ENCODE measurements at regions not wholly inside any gene's neighbourhood (a gene's known extent, or its start where the extent isn't known, plus 50 kb on each side); places are given as distances from the start of the nearest gene placed in this dataset.

DNA sequence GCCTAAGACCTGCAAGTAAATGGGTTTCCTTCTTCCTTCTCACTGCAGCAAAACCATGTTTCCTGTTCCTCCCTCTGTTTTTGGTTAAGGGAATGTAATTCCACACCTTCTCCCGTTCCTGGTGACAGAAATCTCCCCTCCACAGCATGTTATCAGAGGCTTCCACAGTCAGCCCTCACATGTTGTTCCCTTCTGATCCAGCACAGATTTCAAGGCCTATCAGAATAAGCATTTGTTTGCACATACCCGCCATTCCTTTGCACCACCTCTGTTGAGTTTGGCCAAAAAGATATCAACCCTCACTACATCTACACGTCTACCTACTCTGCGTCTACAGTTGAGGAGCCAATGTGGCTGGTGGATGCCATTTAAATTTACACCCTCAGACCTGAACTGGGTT is 113.9 kb upstream of the GRM7 start (continued):
- peak; percentile 57; the same call in 1 of the 2 replicates for TF ChIP-seq MTA2 (IDR thresholded peaks at IDR 0.05; ENCODE audit: low read depth)
- no peak for TF ChIP-seq RBBP5 (IDR thresholded peaks at IDR 0.05; ENCODE audit: borderline replicate concordance, insufficient read depth, low read length, poor library complexity, severe bottlenecking)
- no peak for TF ChIP-seq POLR2B (IDR thresholded peaks at IDR 0.05; ENCODE audit: low read depth, partially characterized antibody)
- no peak for TF ChIP-seq ZNF232 (CRISPR knock-in tag; IDR thresholded peaks at IDR 0.05)
- TF ChIP-seq NR2C2 (CRISPR knock-in tag; IDR thresholded peaks at IDR 0.05): no peak
- no peak for TF ChIP-seq NR2C2 (tag; IDR thresholded peaks at IDR 0.05)
- TF ChIP-seq, protein P1, sequence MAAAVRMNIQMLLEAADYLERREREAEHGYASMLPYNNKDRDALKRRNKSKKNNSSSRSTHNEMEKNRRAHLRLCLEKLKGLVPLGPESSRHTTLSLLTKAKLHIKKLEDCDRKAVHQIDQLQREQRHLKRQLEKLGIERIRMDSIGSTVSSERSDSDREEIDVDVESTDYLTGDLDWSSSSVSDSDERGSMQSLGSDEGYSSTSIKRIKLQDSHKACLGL (CRISPR knock-in tag; IDR thresholded peaks at IDR 0.05; ENCODE audit: borderline replicate concordance, poor library complexity, severe bottlenecking): no peak
- peak; percentile 56 for TF ChIP-seq SOX6 (IDR thresholded peaks at IDR 0.05)
- TF ChIP-seq, protein P2, sequence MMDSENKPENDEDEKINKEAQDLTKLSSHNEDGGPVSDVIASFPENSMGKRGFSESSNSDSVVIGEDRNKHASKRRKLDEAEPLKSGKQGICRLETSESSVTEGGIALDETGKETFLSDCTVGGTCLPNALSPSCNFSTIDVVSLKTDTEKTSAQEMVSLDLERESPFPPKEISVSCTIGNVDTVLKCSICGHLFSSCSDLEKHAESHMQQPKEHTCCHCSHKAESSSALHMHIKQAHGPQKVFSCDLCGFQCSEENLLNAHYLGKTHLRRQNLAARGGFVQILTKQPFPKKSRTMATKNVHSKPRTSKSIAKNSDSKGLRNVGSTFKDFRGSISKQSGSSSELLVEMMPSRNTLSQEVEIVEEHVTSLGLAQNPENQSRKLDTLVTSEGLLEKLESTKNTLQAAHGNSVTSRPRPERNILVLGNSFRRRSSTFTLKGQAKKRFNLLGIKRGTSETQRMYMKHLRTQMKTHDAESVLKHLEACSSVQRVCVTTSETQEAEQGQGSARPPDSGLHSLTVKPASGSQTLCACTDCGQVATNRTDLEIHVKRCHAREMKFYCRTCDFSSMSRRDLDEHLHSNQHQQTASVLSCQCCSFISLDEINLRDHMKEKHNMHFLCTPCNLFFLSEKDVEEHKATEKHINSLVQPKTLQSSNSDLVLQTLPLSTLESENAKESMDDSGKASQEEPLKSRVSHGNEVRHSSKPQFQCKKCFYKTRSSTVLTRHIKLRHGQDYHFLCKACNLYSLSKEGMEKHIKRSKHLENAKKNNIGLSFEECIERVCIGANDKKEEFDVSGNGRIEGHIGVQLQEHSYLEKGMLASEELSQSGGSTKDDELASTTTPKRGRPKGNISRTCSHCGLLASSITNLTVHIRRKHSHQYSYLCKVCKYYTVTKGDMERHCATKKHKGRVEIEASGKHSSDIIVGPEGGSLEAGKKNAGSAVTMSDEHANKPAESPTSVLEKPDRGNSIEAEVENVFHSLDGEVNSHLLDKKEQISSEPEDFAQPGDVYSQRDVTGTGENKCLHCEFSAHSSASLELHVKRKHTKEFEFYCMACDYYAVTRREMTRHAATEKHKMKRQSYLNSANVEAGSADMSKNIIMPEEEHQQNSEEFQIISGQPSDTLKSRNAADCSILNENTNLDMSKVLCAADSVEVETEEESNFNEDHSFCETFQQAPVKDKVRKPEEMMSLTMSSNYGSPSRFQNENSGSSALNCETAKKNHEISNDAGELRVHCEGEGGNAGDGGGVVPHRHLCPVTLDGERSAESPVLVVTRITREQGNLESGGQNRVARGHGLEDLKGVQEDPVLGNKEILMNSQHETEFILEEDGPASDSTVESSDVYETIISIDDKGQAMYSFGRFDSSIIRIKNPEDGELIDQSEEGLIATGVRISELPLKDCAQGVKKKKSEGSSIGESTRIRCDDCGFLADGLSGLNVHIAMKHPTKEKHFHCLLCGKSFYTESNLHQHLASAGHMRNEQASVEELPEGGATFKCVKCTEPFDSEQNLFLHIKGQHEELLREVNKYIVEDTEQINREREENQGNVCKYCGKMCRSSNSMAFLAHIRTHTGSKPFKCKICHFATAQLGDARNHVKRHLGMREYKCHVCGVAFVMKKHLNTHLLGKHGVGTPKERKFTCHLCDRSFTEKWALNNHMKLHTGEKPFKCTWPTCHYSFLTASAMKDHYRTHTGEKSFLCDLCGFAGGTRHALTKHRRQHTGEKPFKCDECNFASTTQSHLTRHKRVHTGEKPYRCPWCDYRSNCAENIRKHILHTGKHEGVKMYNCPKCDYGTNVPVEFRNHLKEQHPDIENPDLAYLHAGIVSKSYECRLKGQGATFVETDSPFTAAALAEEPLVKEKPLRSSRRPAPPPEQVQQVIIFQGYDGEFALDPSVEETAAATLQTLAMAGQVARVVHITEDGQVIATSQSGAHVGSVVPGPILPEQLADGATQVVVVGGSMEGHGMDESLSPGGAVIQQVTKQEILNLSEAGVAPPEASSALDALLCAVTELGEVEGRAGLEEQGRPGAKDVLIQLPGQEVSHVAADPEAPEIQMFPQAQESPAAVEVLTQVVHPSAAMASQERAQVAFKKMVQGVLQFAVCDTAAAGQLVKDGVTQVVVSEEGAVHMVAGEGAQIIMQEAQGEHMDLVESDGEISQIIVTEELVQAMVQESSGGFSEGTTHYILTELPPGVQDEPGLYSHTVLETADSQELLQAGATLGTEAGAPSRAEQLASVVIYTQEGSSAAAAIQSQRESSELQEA (IDR thresholded peaks at IDR 0.05; ENCODE audit: low read depth): no peak
- no peak for TF ChIP-seq HNRNPL (IDR thresholded peaks at IDR 0.05; ENCODE audit: low read depth, low read length)
- peak; percentile 19; the same call in 1 of the 2 replicates for TF ChIP-seq PML (IDR thresholded peaks at IDR 0.05; ENCODE audit: low read length)
- no peak for TF ChIP-seq RFX5 (IDR thresholded peaks at IDR 0.05; ENCODE audit: low read depth, low read length)
- no peak for TF ChIP-seq CBX5 (IDR thresholded peaks at IDR 0.05; ENCODE audit: borderline replicate concordance, low read depth)
- no peak for TF ChIP-seq MTA3 (IDR thresholded peaks at IDR 0.05; ENCODE audit: borderline replicate concordance)
- no peak for TF ChIP-seq ZNF175 (CRISPR knock-in tag; IDR thresholded peaks at IDR 0.05; ENCODE audit: low read depth)
- no peak for TF ChIP-seq ZNF551 (CRISPR knock-in tag; IDR thresholded peaks at IDR 0.05)
- no peak for TF ChIP-seq NR3C1 (CRISPR knock-in tag; IDR thresholded peaks at IDR 0.05)
- TF ChIP-seq, protein P3, sequence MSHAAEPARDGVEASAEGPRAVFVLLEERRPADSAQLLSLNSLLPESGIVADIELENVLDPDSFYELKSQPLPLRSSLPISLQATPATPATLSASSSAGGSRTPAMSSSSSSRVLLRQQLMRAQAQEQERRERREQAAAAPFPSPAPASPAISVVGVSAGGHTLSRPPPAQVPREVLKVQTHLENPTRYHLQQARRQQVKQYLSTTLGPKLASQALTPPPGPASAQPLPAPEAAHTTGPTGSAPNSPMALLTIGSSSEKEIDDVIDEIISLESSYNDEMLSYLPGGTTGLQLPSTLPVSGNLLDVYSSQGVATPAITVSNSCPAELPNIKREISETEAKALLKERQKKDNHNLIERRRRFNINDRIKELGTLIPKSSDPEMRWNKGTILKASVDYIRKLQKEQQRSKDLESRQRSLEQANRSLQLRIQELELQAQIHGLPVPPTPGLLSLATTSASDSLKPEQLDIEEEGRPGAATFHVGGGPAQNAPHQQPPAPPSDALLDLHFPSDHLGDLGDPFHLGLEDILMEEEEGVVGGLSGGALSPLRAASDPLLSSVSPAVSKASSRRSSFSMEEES (CRISPR knock-in tag; IDR thresholded peaks at IDR 0.05): no peak
- no peak for TF ChIP-seq XRCC5 (IDR thresholded peaks at IDR 0.05; ENCODE audit: low read depth, low read length)
- no peak for TF ChIP-seq MIER1 (IDR thresholded peaks at IDR 0.05; ENCODE audit: low read depth)
- no peak for TF ChIP-seq RHOXF2B (CRISPR knock-in tag; conservative IDR thresholded peaks at IDR 0.05)
